SK-N-SH (cell line): ENCODE measurements at regions not wholly inside any gene's neighbourhood (a gene's known extent, or its start where the extent isn't known, plus 50 kb on each side); places are given as distances from the start of the nearest gene placed in this dataset.

Source experiments
- CTCF ChIA-PET: fragments of 300-600, 350-600 bp; formaldehyde crosslinking; extraction: SDS; loops from one replicate; lab custom pipeline; 2021; lab: Yijun Ruan, JAX
- POLR2A ChIA-PET: fragments of 350-600 bp; sonication (Branson Sonifier 250); formaldehyde crosslinking; extraction: SDS; loops from one replicate; lab custom pipeline; 2020; ENCODE audit warnings: antibody characterized with exemption, inconsistent platforms; lab: Yijun Ruan, JAX
- DNase-seq: peaks from one replicate; pipeline ENCODE4 v3.0.0; 2012
- H2AFZ ChIP-seq: fragments of 200-600 bp; sonication (generic); 2 replicates; pipeline ENCODE4 v1.8.1; 2016; ENCODE audit warnings: antibody characterized with exemption, mild to moderate bottlenecking, low read depth
- H3F3A ChIP-seq: fragments of 200-600 bp; sonication (generic); replicated peaks from 2 replicates; pipeline ENCODE3; 2016; ENCODE audit warnings: antibody characterized with exemption, mild to moderate bottlenecking; ENCODE audit not compliant: insufficient read depth
- H3K27ac ChIP-seq, 2 experiments: fragments of 200-500 bp in 1 of 2; fragments of 200-600 bp in 1 of 2; sonication (Bioruptor generic) in 1 of 2; sonication (generic), shearing (Covaris generic) in 1 of 2; 2 replicates each; pipeline versions ENCODE4 v1.5.1 to v1.6.1; 2014 to 2016; ENCODE audit warnings: low read depth in 2 of 2, inconsistent platforms in 1 of 2, low read length in 1 of 2, mild to moderate bottlenecking in 1 of 2, mixed read lengths in 1 of 2
- H3K27me3 ChIP-seq: fragments of 200-600 bp; sonication (generic), shearing (Covaris generic); 2 replicates; pipeline ENCODE4 v1.6.1; 2016; ENCODE audit warnings: mixed run types; ENCODE audit not compliant: insufficient read depth
- H3K36me3 ChIP-seq, 2 experiments: fragments of 200-500 bp in 1 of 2; fragments of 200-600 bp in 1 of 2; sonication (Bioruptor generic) in 1 of 2; sonication (generic) in 1 of 2; replicated peaks in 1 of 2; 2 replicates each; pipeline versions ENCODE3 to v1.5.1; 2014 to 2016; ENCODE audit warnings: low read length in 1 of 2, mild to moderate bottlenecking in 1 of 2; ENCODE audit not compliant: insufficient read depth in 2 of 2, control insufficient read depth in 1 of 2
- H3K4me1 ChIP-seq, 2 experiments: fragments of 200-500 bp in 1 of 2; fragments of 200-600 bp in 1 of 2; sonication (Bioruptor generic) in 1 of 2; sonication (generic), shearing (Covaris generic) in 1 of 2; 2 replicates each; pipeline versions ENCODE4 v1.5.1 to v1.6.1; 2014 to 2016; ENCODE audit warnings: low read depth in 1 of 2, low read length in 1 of 2, mixed run types in 1 of 2; ENCODE audit not compliant: insufficient read depth in 2 of 2, control insufficient read depth in 1 of 2
- H3K4me2 ChIP-seq: fragments of 200-600 bp; sonication (generic), shearing (Covaris generic); 2 replicates; pipeline ENCODE4 v1.6.1; 2017; ENCODE audit warnings: mixed run types
- H3K4me3 ChIP-seq, 2 experiments: fragments of 200-500 bp in 1 of 2; fragments of 200-600 bp in 1 of 2; sonication (Bioruptor generic) in 1 of 2; sonication (generic), shearing (Covaris generic) in 1 of 2; 2 replicates each; pipeline versions ENCODE4 v1.5.1 to v1.8.1; 2014 to 2016; ENCODE audit warnings: low read depth in 2 of 2, inconsistent platforms in 1 of 2, low read length in 1 of 2, mild to moderate bottlenecking in 1 of 2, mixed read lengths in 1 of 2, moderate library complexity in 1 of 2
- H3K79me2 ChIP-seq: fragments of 200-600 bp; sonication (generic); 2 replicates; pipeline ENCODE4 v1.8.1; 2017; ENCODE audit warnings: mild to moderate bottlenecking; ENCODE audit not compliant: insufficient read depth
- H3K9ac ChIP-seq: fragments of 200-600 bp; sonication (generic); 2 replicates; pipeline ENCODE4 v1.6.1; 2017; ENCODE audit warnings: mixed run types
- H3K9me2 ChIP-seq: fragments of 200-600 bp; sonication (generic); 2 replicates; pipeline ENCODE4 v1.6.1; 2017; ENCODE audit warnings: mixed run types
- H3K9me3 ChIP-seq: fragments of 200-600 bp; sonication (generic); 2 replicates; pipeline ENCODE4 v1.6.1; 2017; ENCODE audit warnings: mixed run types, mild to moderate bottlenecking, moderate library complexity
- H4K20me1 ChIP-seq: fragments of 200-600 bp; sonication (generic); 2 replicates; pipeline ENCODE4 v1.6.1; 2017; ENCODE audit warnings: mild to moderate bottlenecking, mixed run types; ENCODE audit not compliant: insufficient read depth
- CTCF ChIP-seq: fragments of 200-600 bp; sonication (generic); IDR thresholded peaks from 2 replicates; pipeline ENCODE4 v1.6.1; 2017; ENCODE audit warnings: antibody characterized with exemption, mild to moderate bottlenecking, moderate library complexity
- EP300 ChIP-seq, 2 experiments: IDR thresholded peaks; 2 replicates each; pipeline versions ENCODE4 v1.4.0 to v1.6.1; 2012; ENCODE audit warnings: borderline replicate concordance in 1 of 2, low read depth in 1 of 2, low read length in 1 of 2
- FOSL2 ChIP-seq: IDR thresholded peaks from 2 replicates; pipeline ENCODE4 v1.4.0; 2012; ENCODE audit warnings: low read depth, mild to moderate bottlenecking, moderate library complexity, borderline replicate concordance
- FOXM1 ChIP-seq: IDR thresholded peaks from 2 replicates; pipeline ENCODE4 v1.4.0; 2012; ENCODE audit warnings: low read depth, mild to moderate bottlenecking
- GATA2 ChIP-seq: sonication (generic); formaldehyde crosslinking; IDR thresholded peaks from 2 replicates; pipeline ENCODE4 v1.5.0; 2020; ENCODE audit warnings: mild to moderate bottlenecking, missing genetic modification reagents
- IRF3 ChIP-seq: fragments of 150-350 bp; IDR thresholded peaks from 2 replicates; pipeline ENCODE4 v1.6.1; 2016; ENCODE audit warnings: mild to moderate bottlenecking, low read depth, low read length
- MAX ChIP-seq: IDR thresholded peaks from 2 replicates; pipeline ENCODE4 v1.4.0; 2012; ENCODE audit warnings: low read depth
- NFIC ChIP-seq: IDR thresholded peaks from 2 replicates; pipeline ENCODE4 v1.4.0; 2012; ENCODE audit warnings: borderline replicate concordance
- NRF1 ChIP-seq: IDR thresholded peaks from 2 replicates; pipeline ENCODE4 v1.6.1; 2012; ENCODE audit warnings: low read depth, mild to moderate bottlenecking, low read length
- POLR2AphosphoS5 ChIP-seq: IDR thresholded peaks from 2 replicates; pipeline ENCODE4 v1.6.1; 2012; ENCODE audit warnings: low read depth, low read length
- RAD21 ChIP-seq: IDR thresholded peaks from 2 replicates; pipeline ENCODE4 v1.6.1; 2012; ENCODE audit warnings: mild to moderate bottlenecking, low read length
- RCOR1 ChIP-seq: fragments of 150-350 bp; IDR thresholded peaks from 2 replicates; pipeline ENCODE4 v1.6.1; 2017; ENCODE audit warnings: antibody characterized with exemption, low read length
- RXRA ChIP-seq: IDR thresholded peaks from 2 replicates; pipeline ENCODE4 v1.4.0; 2012; ENCODE audit warnings: low read depth, mild to moderate bottlenecking, borderline replicate concordance
- TAF1 ChIP-seq: IDR thresholded peaks from 2 replicates; pipeline ENCODE4 v1.6.1; 2012; ENCODE audit warnings: low read depth, mild to moderate bottlenecking, low read length, moderate library complexity, borderline replicate concordance
- TCF12 ChIP-seq: IDR thresholded peaks from 2 replicates; pipeline ENCODE4 v1.4.0; 2012
- TEAD4 ChIP-seq: IDR thresholded peaks from 2 replicates; pipeline ENCODE4 v1.4.0; 2012; ENCODE audit warnings: mild to moderate bottlenecking, borderline replicate concordance; ENCODE audit not compliant: insufficient read depth
- USF1 ChIP-seq: IDR thresholded peaks from 2 replicates; pipeline ENCODE4 v1.4.0; 2012; ENCODE audit warnings: low read depth, borderline replicate concordance
- USF2 ChIP-seq: fragments of 150-350 bp; IDR thresholded peaks from 2 replicates; pipeline ENCODE4 v1.6.1; 2017; ENCODE audit warnings: antibody characterized with exemption, low read length, low read depth, borderline replicate concordance
- YY1 ChIP-seq: IDR thresholded peaks from 2 replicates; pipeline ENCODE4 v1.4.0; 2012; ENCODE audit warnings: low read depth, mild to moderate bottlenecking
- WGBS: methylation state at CpG from one replicate; pipeline ENCODE4 v1.1.6; 2017; ENCODE audit warnings: low lambda C conversion rate; 5-methylcytosine and 5-hydroxymethylcytosine counted together

GRCh38 chr14:44791730-44792129 lies 170.0 kb downstream of the KLHL28 start:
- POLR2A ChIA-PET: no interaction called here
- no peaks in the 10 kb centered on the region for H3K9me3 ChIP-seq
- CTCF ChIA-PET: no interaction called here
- H3K9ac ChIP-seq: no peak overlapping the region
- no peak overlapping the region for H2AFZ ChIP-seq
- H3K79me2 ChIP-seq: no peaks in the 10 kb centered on the region
- no peaks in the 10 kb centered on the region for H3K4me1 ChIP-seq
- no peak overlapping the region for H3K27ac ChIP-seq
- no peaks in the 10 kb centered on the region for H3K27me3 ChIP-seq
- no peak overlapping the region for H3K4me2 ChIP-seq
- no peaks in the 10 kb centered on the region for H4K20me1 ChIP-seq
- no peak for TF ChIP-seq GATA2
- no peak for TF ChIP-seq POLR2AphosphoS5
- TF ChIP-seq MAX: no peak
- no peak for TF ChIP-seq RCOR1
- TF ChIP-seq RAD21: no peak
- no peak for TF ChIP-seq USF1
- TF ChIP-seq CTCF: no peak
- TF ChIP-seq NFIC: no peak
- no peak for TF ChIP-seq EP300 (IDR thresholded peaks at IDR 0.05; ENCODE audit: borderline replicate concordance in 1 of 2, low read depth in 1 of 2, low read length in 1 of 2)
- no peak for TF ChIP-seq FOSL2
- H3K4me3 ChIP-seq: no peak overlapping the region
- 20% methylated on average over 3 of the region's 3 CpGs for WGBS
- H3K9me2 ChIP-seq: no peaks in the 10 kb centered on the region
- H3F3A ChIP-seq: no peaks in the 10 kb centered on the region
- H3K36me3 ChIP-seq: no peaks in the 10 kb centered on the region
- no peak for DNase-seq

- Histone ChIP-seq H3K4me2 (no peak overlapping the region), H3K9ac (no peak overlapping the region), H3K4me3 (no peak overlapping the region), H3K9me3 (no peaks in the 10 kb centered on the region), H3K9me2 (no peaks in the 10 kb centered on the region), H3K27me3 (no peaks in the 10 kb centered on the region)
- 0% methylated on average over 1 of the region's 1 CpG for WGBS
- CTCF ChIA-PET: no interaction called here
- TF ChIP-seq FOXM1: no peak
- no peak for TF ChIP-seq IRF3
- TF ChIP-seq TAF1: no peak
- no peak for TF ChIP-seq USF2
- TF ChIP-seq RXRA: no peak
- TF ChIP-seq USF1: no peak
- TF ChIP-seq NFIC: no peak
- TF ChIP-seq TCF12: no peak
- TF ChIP-seq NRF1: no peak
- no peak for TF ChIP-seq TEAD4
- no peak for TF ChIP-seq YY1
- TF ChIP-seq, all 33 proteins: peak for 0
- H3K27ac ChIP-seq: no peak overlapping the region
- no peaks in the 10 kb centered on the region for H3K36me3 ChIP-seq
- no peak for DNase-seq
- H2AFZ ChIP-seq: no peak overlapping the region
- H3F3A ChIP-seq: no peaks in the 10 kb centered on the region
- POLR2A ChIA-PET: no interaction called here
- H3K4me1 ChIP-seq: no peaks in the 10 kb centered on the region
- no peaks in the 10 kb centered on the region for H4K20me1 ChIP-seq
- no peaks in the 10 kb centered on the region for H3K79me2 ChIP-seq
Observed at GRCh38 chr14:44788612-44789011, 173.1 kb downstream of the KLHL28 start.
